ENCODE measurements at regions not wholly inside any gene's neighbourhood (a gene's known extent, or its start where the extent isn't known, plus 50 kb on each side); places are given as distances from the start of the nearest gene placed in this dataset.

DNA sequence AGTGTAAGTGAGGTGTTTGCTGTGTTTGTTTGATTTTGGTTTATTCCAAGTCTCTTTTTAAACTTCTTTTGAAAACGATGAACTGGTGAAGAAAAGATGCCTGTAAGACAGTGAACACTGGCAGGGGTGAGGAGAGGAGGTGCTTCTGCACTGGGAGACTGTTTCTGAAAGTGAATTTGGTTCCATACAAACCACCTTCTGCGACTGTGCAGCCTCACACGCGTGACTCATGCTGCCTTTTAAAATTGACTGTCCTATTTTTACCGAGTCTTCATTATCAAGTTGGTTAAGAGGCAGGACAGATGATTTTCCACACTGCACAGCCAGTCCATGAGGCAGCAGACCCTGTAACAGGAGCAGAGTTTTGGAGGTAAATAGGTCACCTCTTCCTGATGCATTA, 340.6 kb downstream of the MTRR start:
- TF ChIP-seq CTCF (IDR thresholded peaks at IDR 0.05) (no peak), ZNF232 (CRISPR knock-in tag; IDR thresholded peaks at IDR 0.05) (no peak)
